Stromal cell of bone marrow (primary cell): ENCODE measurements at regions not wholly inside any gene's neighbourhood (a gene's known extent, or its start where the extent isn't known, plus 50 kb on each side); places are given as distances from the start of the nearest gene placed in this dataset.

ENCODE experiments used
- DNase-seq: peaks from one replicate; pipeline ENCODE4 v3.0.0-alpha.2; 2012; ENCODE audit warnings: low read depth

- no peak for DNase-seq
Observed at GRCh38 chr4:16365036-16365569, 138.8 kb upstream of the TAPT1 start.

- no peak for DNase-seq
Observed at GRCh38 chr4:16360694-16361262, 134.5 kb upstream of the TAPT1 start.

- DNase-seq = no peak
Observed at GRCh38 chr4:16353165-16353564, 126.9 kb upstream of the TAPT1 start.

- DNase-seq = no peak
Observed at GRCh38 chr4:16351161-16351560, 124.9 kb upstream of the TAPT1 start.

GRCh38 chr4:16344853-16345252, 118.6 kb upstream of the TAPT1 start:
- no peak for DNase-seq

GRCh38 chr4:16337936-16338335, 111.7 kb upstream of the TAPT1 start:
- DNase-seq = peak; percentile 1

- no peak for DNase-seq
Observed at GRCh38 chr4:16334601-16335000, 108.3 kb upstream of the TAPT1 start.

- no peak for DNase-seq
Observed at GRCh38 chr4:16329797-16330134, 103.5 kb upstream of the TAPT1 start.

GRCh38 chr4:16329125-16329796, 103.0 kb upstream of the TAPT1 start:
- DNase-seq = peak; percentile 5

- no peak for DNase-seq
Observed at GRCh38 chr4:16322183-16322582, 95.9 kb upstream of the TAPT1 start.

GRCh38 chr4:16315456-16315855, 89.2 kb upstream of the TAPT1 start:
- no peak for DNase-seq

GRCh38 chr4:16310606-16311005, 84.3 kb upstream of the TAPT1 start:
- no peak for DNase-seq

GRCh38 chr4:16302648-16303047, 76.4 kb upstream of the TAPT1 start:
- no peak for DNase-seq

- DNase-seq = no peak
Observed at GRCh38 chr4:16297003-16297402, 70.7 kb upstream of the TAPT1 start.

GRCh38 chr4:16294455-16294854, 68.2 kb upstream of the TAPT1 start:
- peak; percentile 54 for DNase-seq

GRCh38 chr4:16293210-16293838, 67.1 kb upstream of the TAPT1 start:
- DNase-seq = no peak

GRCh38 chr4:16292585-16292984, 66.3 kb upstream of the TAPT1 start:
- no peak for DNase-seq

- DNase-seq = no peak
Observed at GRCh38 chr4:16290681-16291420, 64.6 kb upstream of the TAPT1 start.

- peak; percentile 30 for DNase-seq
Observed at GRCh38 chr4:16289897-16290554, 63.8 kb upstream of the TAPT1 start.

- DNase-seq = no peak
Observed at GRCh38 chr4:16284050-16284449, 57.8 kb upstream of the TAPT1 start.

GRCh38 chr4:16278178-16278577, 51.9 kb upstream of the TAPT1 start:
- no peak for DNase-seq
